ENCODE measurements at regions not wholly inside any gene's neighbourhood (a gene's known extent, or its start where the extent isn't known, plus 50 kb on each side); places are given as distances from the start of the nearest gene placed in this dataset.
"Not testable (repeated sequence)": the region's sequence is repeated elsewhere in the genome, so short reads cannot be mapped to it uniquely, and the experiment has no call there.

DNA sequence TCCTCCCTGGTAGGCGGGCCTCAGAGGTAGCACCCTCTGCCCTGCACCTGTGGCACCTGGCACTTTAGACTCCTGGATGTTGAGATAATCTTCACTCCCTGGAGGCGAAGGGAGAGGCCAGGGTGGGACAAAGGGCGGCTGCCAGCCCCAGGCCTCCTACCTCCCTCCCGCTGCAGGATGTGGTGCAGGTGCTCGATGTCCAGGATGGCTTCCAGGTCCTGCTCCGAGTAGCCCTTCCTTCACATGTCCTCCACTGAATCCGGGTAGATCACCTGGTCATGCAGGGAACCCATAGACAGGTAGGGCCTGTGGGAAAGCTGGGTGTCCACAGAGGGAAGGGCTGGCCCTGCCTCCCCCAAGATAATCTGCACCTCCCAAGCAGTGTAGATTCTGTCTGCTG, 1075.6 kb downstream of the RPIA start:
- TF ChIP-seq, protein P1, sequence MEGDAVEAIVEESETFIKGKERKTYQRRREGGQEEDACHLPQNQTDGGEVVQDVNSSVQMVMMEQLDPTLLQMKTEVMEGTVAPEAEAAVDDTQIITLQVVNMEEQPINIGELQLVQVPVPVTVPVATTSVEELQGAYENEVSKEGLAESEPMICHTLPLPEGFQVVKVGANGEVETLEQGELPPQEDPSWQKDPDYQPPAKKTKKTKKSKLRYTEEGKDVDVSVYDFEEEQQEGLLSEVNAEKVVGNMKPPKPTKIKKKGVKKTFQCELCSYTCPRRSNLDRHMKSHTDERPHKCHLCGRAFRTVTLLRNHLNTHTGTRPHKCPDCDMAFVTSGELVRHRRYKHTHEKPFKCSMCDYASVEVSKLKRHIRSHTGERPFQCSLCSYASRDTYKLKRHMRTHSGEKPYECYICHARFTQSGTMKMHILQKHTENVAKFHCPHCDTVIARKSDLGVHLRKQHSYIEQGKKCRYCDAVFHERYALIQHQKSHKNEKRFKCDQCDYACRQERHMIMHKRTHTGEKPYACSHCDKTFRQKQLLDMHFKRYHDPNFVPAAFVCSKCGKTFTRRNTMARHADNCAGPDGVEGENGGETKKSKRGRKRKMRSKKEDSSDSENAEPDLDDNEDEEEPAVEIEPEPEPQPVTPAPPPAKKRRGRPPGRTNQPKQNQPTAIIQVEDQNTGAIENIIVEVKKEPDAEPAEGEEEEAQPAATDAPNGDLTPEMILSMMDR (IDR thresholded peaks at IDR 0.05), result not testable (repeated sequence)
- not testable (repeated sequence) for TF ChIP-seq POLR2AphosphoS5 (IDR thresholded peaks at IDR 0.05; ENCODE audit: insufficient read depth in 1 of 2, low read depth in 1 of 2)

Data from vagina (tissue), 2 donors.